AG08395 (cell line): ENCODE measurements at regions not wholly inside any gene's neighbourhood (a gene's known extent, or its start where the extent isn't known, plus 50 kb on each side); places are given as distances from the start of the nearest gene placed in this dataset.
A peak's percentile ranks its signal among the peaks of the same experiment; 100 is the strongest.
"Not testable (repeated sequence)": the region's sequence is repeated elsewhere in the genome, so short reads cannot be mapped to it uniquely, and the experiment has no call there.

Source experiments
- DNase-seq: peaks from one replicate; pipeline ENCODE4 v3.0.0; 2012; ENCODE audit warnings: mixed read lengths, low spot score

DNA sequence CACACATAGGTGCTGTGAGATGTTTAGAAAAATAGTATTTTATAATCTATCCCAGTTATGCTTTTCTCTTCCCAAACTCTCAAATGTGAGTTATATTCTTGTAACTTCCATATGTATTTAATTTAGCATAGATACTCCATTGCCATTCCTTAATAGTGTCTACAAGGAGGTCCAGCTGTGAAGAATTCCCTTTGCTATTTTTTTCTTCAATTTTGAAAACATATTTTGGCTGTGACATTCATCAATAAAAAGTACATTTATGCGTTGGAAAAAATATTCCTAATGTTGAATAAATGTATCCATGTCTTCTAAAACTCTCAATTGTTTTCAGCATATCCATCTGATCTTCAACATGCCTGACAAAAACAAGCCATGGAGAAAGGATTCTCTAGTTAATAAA is 1402.0 kb upstream of the SEL1L start:
- no peak for DNase-seq

DNA sequence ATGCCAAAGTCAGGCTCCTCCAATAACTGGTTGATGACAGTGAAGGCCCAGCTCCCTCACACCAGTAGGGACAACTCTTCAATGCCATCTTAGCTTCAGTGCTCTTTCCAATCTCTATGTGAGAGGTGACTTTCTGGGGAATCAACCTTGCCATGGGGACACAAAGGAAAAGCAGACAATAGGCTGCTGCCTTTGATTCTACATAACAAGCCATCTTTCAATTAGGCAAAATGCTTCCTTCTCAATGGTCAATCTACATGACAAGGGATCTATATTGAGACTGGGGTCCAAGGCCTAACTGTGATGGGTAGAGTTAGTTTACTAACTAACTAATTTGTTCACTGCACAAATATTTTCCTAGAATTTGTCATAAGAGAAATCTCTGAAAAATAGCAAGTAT is 1417.5 kb upstream of the SEL1L start:
- DNase-seq, result no peak

DNA sequence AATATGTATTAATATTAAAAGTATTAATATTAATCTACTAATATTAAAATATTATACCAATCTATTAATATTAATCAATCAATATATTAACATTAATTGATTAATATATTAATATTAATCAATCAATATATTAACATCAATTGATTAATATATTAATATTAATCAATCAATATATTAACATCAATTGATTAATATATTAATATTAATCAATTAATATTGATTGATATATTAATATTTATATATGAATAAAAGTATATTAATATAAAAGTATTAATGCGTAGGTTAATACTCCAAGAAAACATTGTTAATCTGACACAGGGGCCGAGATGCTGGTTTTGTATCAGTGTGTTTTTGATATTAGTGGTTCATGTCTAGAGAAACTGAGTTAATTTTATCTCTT is 1430.1 kb upstream of the SEL1L start:
- DNase-seq, result no peak

DNA sequence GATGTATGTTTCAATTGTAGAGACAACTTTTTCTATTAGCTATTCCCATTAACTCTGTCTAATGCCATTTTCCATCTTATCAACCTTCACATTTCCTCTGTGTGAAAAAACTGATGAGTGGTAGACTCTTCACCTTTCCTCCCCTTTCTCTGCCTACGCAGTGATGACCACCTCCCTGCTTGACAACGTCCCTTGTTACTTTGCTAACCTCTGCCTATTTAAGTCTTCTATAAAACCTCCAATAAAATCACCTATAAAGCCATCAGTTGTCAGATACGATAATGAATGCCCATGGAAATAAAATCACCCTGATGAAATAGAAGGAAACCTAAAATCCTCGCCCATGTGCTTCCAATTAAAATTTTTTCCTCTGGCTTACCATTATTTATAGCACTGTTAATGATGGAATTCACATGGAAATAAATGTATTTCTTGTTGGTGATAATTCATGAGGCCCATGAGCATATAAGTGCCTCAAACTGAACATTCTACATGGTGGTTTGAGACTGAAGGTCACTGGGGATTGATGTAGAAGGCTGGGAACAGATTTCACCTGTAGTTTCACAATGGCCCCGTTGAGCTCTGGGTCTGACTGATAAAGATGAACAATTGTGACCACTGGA is 1454.0 kb upstream of the SEL1L start:
- no peak for DNase-seq

DNA sequence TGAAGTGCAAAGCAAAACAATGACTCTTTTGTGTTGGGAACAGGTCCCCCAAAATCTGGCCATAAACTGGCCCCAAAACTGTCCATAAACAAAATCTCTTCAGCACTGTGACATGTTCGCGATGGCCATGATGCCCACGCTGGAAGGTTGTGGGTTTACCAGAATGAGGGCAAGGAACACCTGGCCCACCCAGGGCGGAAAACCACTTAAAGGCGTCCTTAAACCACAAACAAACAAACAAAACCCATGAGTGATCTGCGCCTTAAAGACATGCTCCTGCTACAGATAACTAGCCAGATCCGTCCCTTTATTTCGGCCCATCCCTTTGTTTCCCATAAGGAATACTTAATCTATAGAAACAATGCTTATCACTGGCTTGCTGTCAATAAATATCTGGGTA is 1460.9 kb upstream of the SEL1L start:
- DNase-seq, result not testable (repeated sequence)

DNA sequence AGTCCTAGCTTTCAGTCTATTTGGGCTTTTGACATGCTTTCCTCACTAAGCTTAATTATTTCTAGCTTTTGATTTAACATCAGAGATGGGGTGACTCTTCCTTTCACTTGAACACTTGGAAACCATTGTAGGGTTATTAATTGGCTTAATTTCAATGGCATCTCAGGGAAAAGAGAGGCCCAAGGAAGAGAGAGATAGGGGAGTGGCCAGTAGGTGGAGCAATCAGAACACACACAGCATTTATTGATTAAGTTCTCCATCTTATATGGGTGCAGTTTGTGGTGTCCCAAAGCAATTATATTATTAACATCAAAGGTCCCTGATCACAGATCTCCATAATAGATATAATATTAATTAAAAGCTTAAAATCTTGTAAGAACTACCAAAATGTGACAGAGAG is 1466.1 kb upstream of the SEL1L start:
- no peak for DNase-seq

DNA sequence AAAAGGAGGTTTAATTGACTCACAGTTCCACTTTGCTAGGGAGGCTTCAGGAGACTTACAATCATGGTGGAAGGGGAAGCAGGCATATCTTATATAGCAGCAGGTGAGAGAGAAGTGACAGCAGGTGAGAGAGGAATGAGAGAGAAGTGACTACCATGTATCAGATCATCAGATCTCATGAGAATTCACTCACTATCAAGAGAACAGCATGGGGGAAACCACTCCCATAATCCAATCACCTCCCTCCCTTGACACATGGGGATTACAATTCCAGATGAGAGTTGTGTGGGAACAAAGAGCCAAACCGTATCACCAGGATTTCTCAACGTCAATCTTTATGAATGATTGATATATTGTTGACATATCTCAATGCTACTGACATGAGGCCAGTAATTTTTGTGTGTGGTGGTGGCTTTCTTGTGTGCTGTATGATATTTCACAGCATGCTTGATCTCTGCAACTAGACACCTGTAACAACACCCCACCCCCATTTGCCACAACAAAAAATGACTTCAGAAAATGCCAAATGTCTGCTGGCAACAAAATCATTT is 1470.9 kb upstream of the SEL1L start:
- no peak for DNase-seq

DNA sequence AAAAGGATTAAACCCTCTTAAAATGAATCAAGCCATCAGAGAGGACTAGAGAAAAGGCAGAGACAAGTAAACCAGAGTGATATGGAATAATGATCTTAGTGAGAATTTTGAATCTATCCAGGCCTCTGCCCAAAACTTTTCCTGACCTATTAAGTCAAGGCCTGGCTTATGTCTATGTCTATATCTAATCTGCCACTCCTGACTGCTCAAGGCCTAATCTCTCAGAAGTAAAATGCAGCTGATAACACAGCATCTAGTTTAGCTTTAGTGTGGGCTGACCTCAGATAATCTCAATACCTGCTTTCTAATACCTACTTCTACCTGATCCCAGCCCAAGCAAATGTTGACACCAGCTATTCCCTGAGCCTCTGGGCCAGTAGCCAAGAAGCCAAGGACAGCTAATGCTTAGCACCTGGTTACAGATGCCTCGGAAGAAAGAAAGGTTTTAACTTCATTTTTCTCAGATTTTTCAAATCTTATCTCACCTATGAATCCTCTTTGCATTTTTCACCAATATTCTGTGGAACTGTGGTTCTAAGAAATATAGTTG is 1472.5 kb upstream of the SEL1L start:
- no peak for DNase-seq

DNA sequence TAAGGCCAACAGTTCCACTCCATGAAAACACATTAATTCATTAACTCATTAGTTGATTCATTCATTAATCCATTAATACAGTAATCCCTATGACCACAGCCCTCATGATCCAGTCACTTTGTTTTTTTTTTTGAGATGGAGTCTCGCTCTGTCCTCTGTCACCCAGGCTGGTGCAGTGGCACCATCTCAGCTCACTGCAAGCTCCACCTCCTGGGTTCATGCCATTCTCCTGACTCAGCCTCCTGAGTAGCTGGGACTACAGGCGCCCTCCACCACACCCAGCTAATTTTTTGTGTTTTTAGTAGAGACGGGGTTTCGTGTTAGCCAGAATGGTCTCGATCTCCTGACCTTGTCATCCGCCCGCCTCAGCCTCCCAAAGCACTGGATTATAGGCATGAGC is 1473.4 kb upstream of the SEL1L start:
- not testable (repeated sequence) for DNase-seq

DNA sequence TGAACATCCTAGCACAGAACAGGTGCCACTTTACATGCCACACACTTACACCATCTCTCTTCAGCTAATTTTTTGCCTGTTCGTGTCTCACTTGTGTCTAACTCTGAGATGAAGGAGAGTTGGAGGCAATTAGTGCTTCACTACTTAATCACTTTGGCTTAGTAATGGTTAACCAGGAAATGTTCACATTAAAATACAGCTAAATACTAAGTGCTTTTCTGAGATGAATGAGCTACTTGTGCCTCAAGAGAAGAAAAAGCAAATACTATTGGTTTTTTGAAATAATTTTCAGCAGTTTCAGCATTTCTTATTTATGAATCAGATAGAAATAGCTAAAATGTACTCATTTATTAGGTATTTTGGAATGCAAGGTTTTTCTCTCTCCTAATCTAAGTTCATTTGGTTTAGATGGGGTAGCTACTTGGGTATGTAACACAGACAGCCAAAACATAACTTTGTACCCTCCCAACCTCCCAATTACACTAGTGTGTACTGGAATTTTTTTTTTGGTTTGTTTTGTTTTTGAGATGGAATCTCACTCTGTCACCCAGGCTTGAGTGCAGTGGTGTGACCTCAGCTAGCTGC is 1474.1 kb upstream of the SEL1L start:
- DNase-seq, result peak; percentile 7

DNA sequence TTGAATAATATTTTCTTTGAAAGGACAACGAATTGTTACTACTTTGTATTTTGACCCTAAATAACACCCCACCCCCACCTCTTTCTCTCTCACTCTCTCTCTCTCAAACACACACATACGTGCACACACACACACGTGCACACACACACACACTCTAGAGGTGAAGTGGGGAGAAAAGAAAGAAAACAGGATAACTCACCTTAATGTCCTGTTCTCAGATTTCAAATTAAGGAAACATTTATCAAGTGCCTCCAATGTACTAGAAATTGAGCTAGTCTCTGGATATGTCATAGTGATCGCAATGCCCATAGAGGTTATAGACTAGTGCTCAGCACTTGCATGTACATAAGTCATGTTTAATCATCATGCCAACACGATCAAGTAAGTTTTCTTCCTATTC is 1483.6 kb upstream of the SEL1L start:
- no peak for DNase-seq

DNA sequence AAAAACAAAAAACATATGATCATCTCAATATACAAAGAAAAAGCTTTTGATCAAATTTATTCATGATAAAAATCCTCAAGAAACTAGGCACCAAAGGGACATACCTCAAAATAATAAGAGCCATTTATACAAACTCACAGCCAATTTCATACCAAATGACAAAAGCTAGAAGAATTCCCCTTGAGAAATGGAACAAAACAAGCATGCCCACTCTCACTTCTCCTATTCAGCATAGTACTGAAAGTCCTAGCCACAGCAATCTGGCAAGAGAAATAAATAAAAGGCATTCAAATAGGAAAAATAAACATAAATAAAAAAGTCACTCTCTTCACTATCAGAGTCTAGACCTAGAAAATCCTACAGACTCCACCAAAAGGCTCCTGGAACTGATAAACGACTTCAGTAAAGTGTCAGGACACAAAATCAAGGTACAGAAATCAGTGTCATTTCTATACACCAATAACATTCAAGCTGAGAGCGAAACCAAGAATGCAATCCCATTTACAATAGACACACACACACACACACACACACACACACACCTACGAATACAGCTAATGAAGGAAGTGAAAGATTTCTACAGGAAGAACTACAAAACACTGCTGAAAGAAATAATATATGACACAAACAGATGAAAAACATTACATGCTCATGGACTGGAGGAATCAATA is 1486.2 kb upstream of the SEL1L start:
- no peak for DNase-seq

DNA sequence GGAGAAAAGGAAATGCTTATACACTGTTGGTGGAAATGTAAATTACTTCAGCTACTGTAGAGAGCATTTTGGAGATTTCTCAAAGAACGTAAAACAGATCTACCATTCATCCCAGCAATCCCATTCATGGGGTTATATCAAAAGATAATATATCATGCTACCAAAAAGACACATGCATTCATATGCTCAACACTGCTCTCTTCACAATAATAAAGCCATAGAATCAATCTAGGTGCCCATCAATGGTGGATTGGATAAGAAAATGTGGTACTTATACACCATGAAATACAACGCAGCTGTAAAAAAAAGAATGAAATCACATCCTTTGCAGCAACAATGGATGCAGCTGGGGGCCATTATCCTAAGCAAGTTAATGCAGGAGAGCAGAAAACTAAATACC is 1487.7 kb upstream of the SEL1L start:
- no peak for DNase-seq

DNA sequence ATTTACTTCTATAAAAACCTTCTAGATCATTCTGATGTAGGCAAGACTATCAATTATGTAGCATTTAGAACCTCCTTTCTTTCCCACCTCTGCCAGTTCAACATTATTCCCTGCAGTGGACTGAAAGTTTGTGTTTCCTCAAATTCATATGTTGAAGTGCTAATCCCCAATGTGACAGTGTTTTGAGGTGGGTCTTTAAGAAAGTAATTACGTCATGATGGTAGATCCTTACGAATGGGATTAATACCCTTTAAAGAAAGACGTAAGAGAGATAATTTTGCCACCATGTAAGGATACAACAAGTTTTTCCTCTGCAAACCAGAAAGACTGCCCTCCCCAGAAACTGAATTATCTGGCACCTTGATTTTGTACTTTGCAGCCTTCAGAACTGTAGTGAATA is 1489.7 kb upstream of the SEL1L start:
- no peak for DNase-seq

DNA sequence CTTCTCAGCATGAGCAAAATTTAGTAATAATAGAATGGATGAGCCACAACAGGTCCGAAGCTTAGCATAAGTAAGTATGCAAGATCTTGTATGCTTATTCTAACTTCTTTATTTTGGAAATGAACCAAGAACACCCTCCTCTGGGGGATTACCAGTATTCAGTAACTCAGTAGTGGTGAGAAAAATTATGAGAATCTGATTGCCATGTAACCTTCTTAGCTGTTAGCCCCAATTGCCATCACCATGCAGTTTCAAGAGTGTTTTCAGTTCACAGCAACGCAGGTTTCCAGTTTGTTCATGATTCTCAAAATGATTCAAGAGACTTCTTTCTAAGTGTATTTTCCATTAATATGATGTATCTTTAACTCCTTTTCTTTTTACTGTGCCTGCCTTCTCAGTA is 1507.6 kb upstream of the SEL1L start:
- no peak for DNase-seq

DNA sequence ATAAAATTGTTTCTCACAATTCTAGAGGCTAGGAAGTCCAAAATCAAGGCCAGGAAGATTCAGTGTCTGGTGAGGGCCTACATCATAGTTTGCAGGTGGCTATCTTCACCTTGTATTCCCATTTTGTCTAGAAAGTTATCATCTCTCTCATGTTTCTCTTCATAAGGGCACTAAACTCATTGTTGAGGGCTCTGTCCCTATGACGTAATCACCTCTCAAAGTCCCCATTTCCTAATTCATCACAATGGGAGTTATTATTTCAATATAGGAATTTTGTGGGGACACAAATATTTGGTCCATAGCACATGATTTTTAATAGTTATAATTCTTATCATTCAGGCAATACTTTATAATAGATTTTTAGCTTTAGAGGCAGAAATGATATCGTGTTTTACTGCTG is 1509.2 kb upstream of the SEL1L start:
- no peak for DNase-seq

DNA sequence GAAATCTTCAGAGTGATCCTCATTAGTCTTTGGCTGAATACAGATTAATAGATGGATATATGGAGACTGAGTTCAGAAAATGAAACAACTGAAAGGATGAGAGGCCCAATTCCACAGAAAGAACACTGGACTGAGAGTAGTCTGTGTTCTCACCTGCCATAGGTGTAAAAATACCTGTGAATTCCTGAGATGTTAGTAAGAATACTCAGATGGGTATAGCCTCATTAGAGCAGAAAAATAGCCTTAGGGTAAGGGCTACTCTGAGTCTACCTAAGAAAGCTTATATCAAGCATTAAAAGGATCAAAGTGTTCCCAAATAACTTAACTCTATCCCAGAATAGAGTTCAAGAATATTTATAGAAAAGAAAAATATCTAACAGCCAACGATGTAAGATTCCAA is 1510.3 kb upstream of the SEL1L start:
- DNase-seq, result no peak

DNA sequence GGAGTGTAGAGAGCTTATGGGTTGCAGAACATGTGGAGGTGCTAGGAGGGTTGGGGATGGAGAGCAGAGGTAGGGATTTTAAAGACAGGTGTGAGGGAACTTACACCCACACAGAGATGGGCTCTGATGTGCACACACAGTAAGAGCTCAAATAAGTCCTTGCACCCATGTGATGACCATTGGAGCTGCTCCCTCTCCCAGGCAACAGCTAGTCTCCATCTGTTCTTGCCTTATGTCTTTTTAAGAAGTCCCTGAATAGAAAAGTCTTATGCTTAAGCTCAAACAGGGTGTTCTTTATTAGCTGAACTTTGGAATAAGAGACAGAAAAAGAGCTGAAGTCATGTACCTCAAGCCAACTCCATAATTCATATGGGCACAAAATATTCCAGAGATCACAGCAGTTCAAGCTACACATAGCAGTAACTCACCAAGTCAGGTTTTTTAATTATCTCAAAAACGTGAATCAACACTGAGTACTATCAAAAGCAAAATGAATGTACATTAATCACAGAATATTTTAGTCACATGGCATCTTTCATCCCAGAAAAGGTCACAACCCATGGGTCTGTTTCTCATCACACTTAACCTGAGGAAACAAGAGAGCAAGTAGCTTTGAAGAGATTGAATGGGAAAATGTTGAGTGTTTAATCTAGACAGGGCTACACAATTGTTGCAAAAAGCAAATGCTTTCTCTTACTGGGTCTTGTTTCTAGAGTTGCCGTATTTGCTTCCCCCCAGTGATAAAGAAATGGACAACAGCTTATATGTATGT is 1513.6 kb upstream of the SEL1L start:
- DNase-seq, result no peak

DNA sequence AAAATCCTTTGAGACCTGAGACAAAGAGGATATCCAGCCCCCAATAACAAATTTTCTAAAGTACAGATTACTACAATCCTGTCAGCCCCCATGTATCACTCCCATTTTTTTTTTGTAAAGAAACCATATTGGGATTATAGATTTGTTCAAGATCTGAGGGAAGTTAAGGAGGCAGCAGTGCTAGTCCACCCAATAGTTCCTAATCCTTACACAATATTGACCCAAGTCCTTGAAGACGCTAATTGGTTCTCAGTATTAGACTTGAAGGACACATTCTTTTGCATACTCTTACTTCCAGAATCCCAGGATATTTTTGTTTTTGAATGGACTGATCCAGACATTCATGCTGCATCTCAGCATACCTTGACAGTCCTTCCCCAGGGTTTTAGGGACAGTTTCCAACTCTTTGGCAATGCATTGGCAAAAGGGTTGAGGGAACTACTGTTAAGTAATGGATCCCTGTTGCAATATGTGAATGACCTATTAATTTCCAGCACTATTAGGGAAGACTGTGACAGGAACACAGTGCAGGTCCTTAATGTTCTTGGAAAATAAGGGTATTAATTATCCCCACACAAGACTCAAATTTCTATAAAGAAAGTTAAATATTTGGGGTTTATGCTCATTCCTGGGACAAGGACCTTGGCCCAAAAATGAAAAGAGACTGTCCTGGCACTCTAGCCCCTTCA is 1519.5 kb upstream of the SEL1L start:
- no peak for DNase-seq

DNA sequence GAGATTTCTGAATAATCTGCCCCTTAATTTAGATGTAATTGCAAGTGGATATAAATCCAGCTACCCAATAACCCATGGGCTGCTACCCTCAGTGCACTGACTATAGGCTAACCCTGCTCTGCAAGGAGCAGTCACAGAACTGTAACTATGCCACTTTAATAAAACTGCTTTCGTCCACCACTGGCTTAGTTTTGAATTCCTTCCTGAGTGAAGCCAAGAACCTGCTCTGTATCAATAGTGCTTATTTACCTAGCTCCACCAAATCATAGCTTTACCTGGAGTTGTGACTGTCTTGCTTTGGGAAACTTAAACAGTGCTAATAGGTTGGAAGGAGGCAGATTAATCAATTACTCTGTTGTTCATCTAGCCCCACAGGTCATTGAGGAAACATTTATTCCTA is 1524.4 kb upstream of the SEL1L start:
- DNase-seq, result no peak

DNA sequence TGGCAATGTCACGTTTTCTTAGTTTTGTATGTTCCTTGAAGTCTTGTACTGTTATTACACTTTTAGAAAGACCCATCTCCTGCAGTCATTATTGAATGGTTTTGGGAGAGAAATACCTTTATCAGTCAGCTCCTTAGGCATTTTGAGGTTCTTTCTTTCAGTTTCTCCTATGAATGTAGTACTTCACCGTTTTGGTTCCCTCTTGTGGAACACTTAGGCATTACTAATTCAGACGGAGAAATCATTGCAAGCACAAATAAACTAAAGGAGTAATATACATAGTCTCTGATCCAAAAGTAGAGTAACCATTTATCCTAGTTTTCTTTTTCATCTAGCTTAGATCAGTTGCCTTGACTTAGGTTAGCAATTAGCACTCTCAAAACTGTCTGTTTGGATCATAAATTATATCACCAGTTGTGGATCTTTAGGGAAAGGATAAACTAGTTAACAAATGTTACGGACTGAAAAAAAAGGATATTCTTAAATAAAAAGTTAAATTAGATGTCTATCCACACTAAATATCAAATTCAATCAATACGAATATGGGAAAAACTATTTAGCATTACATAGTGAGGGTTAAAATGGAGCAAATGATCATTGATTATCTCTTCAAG is 1538.3 kb upstream of the SEL1L start:
- no peak for DNase-seq
